IMR-90 (cell line): ENCODE measurements at regions not wholly inside any gene's neighbourhood (a gene's known extent, or its start where the extent isn't known, plus 50 kb on each side); places are given as distances from the start of the nearest gene placed in this dataset.

Experiments
- ATAC-seq: fragments of 200-7000 bp; cut with Tn5 transposase; 2 replicates; pipeline ENCODE4 v1.9.1; 2020; ENCODE audit warnings: low read depth, mild to moderate bottlenecking, moderate library complexity
- BruUV-seq: library from RNA; stranded (reverse); fragments of 400-500 nt; replicated peaks from 2 replicates; lab custom pipeline; 2021; lab: Mats Ljungman, UMichigan
- CTCF ChIA-PET: fragments of 300-600 bp; formaldehyde crosslinking; extraction: SDS; loops from one replicate; lab custom pipeline; 2021; ENCODE audit warnings: antibody characterized with exemption; lab: Yijun Ruan, JAX
- POLR2A ChIA-PET: fragments of 300-600 bp; sonication (Branson Sonifier 250); formaldehyde crosslinking; loops from one replicate; lab custom pipeline; 2022; ENCODE audit warnings: antibody characterized with exemption; ENCODE audit not compliant: unreplicated experiment; lab: Charles Lee
- DNase-seq: peaks from one replicate; pipeline ENCODE4 v3.0.0; 2013
- H2AFZ ChIP-seq: replicated peaks from 2 replicates; pipeline ENCODE3; 2013; ENCODE audit warnings: low read length, mild to moderate bottlenecking; ENCODE audit not compliant: poor library complexity
- H2AK5ac ChIP-seq: 2 replicates; pipeline ENCODE4 v1.6.1; 2013; ENCODE audit warnings: low read depth, low read length, inconsistent platforms
- H2AK9ac ChIP-seq: replicated peaks from 2 replicates; pipeline ENCODE3; 2013; ENCODE audit warnings: mild to moderate bottlenecking, low read depth, low read length, moderate library complexity; ENCODE audit not compliant: poor library complexity
- H2BK120ac ChIP-seq: 2 replicates; pipeline ENCODE4 v1.6.1; 2013; ENCODE audit warnings: low read depth, low read length, inconsistent platforms
- H2BK15ac ChIP-seq: 3 replicates; pipeline ENCODE4 v1.6.1; 2013; ENCODE audit warnings: low read depth, low read length, inconsistent platforms
- H2BK20ac ChIP-seq: 2 replicates; pipeline ENCODE4 v1.6.1; 2013; ENCODE audit warnings: low read depth, mild to moderate bottlenecking, inconsistent platforms, low read length, moderate library complexity
- H2BK5ac ChIP-seq: 2 replicates; pipeline ENCODE4 v1.6.1; 2013; ENCODE audit warnings: mild to moderate bottlenecking, low read depth, low read length, inconsistent platforms; ENCODE audit not compliant: poor library complexity, severe bottlenecking
- H3K14ac ChIP-seq: replicated peaks from 2 replicates; pipeline ENCODE4 v1.6.1; 2013; ENCODE audit warnings: low read depth, low read length, inconsistent platforms
- H3K18ac ChIP-seq: 2 replicates; pipeline ENCODE4 v1.6.1; 2013; ENCODE audit warnings: low read depth, low read length, control low read depth
- H3K23ac ChIP-seq: 2 replicates; pipeline ENCODE4 v1.6.1; 2013; ENCODE audit warnings: low read depth, low read length, inconsistent platforms
- H3K27ac ChIP-seq: 2 replicates; pipeline ENCODE4 v1.5.1; 2013; ENCODE audit warnings: mild to moderate bottlenecking, control low read depth, low read length; ENCODE audit not compliant: insufficient read depth
- H3K27me3 ChIP-seq: 2 replicates; pipeline ENCODE4 v1.6.1; 2013; ENCODE audit warnings: low read length; ENCODE audit not compliant: control insufficient read depth, insufficient read depth
- H3K36me3 ChIP-seq: 2 replicates; pipeline ENCODE4 v1.6.1; 2013; ENCODE audit warnings: low read length, mixed read lengths; ENCODE audit not compliant: control insufficient read depth, insufficient read depth
- H3K4ac ChIP-seq: 2 replicates; pipeline ENCODE4 v1.6.1; 2013; ENCODE audit warnings: low read depth, low read length, inconsistent platforms
- H3K4me1 ChIP-seq: 2 replicates; pipeline ENCODE4 v1.6.1; 2013; ENCODE audit warnings: low read length, mixed read lengths; ENCODE audit not compliant: control insufficient read depth, insufficient read depth
- H3K4me2 ChIP-seq: 2 replicates; pipeline ENCODE4 v1.6.1; 2013; ENCODE audit warnings: low read depth, mild to moderate bottlenecking, control low read depth, low read length, moderate library complexity
- H3K4me3 ChIP-seq: 2 replicates; pipeline ENCODE4 v1.5.1; 2013; ENCODE audit warnings: low read depth, mild to moderate bottlenecking, control low read depth, low read length, moderate library complexity; ENCODE audit not compliant: insufficient read depth
- H3K56ac ChIP-seq: 2 replicates; pipeline ENCODE4 v1.6.1; 2013; ENCODE audit warnings: low read length, inconsistent platforms; ENCODE audit not compliant: insufficient read depth; ENCODE audit errors: extremely low read depth
- H3K79me1 ChIP-seq, 2 experiments: 2 replicates each; pipeline ENCODE4 v1.6.1; 2013; ENCODE audit warnings: low read length in 2 of 2, inconsistent platforms in 1 of 2, low read depth in 1 of 2
- H3K9ac ChIP-seq: 2 replicates; pipeline ENCODE4 v1.6.1; 2013; ENCODE audit warnings: low read depth, low read length, control low read depth
- H3K9me1 ChIP-seq: 2 replicates; pipeline ENCODE4 v1.6.1; 2013; ENCODE audit warnings: low read length, inconsistent platforms; ENCODE audit not compliant: insufficient read depth
- H3K9me3 ChIP-seq: 2 replicates; pipeline ENCODE4 v1.6.1; 2013; ENCODE audit warnings: low read length; ENCODE audit not compliant: control insufficient read depth, insufficient read depth
- H4K20me1 ChIP-seq: 2 replicates; pipeline ENCODE4 v1.6.1; 2013; ENCODE audit warnings: low read length, inconsistent platforms; ENCODE audit not compliant: insufficient read depth
- H4K5ac ChIP-seq: 2 replicates; pipeline ENCODE4 v1.6.1; 2013; ENCODE audit warnings: mild to moderate bottlenecking, low read depth, low read length, control low read depth
- H4K8ac ChIP-seq, 2 experiments: 2 replicates each; pipeline ENCODE4 v1.6.1; 2013; ENCODE audit warnings: low read depth in 2 of 2, low read length in 2 of 2, control low read depth in 1 of 2, inconsistent platforms in 1 of 2
- H4K91ac ChIP-seq: 2 replicates; pipeline ENCODE4 v1.6.1; 2013; ENCODE audit warnings: low read depth, low read length, inconsistent platforms; ENCODE audit not compliant: insufficient read depth
- BHLHE40 ChIP-seq: fragments of 150-350 bp; IDR thresholded peaks from 2 replicates; pipeline ENCODE4 v1.6.1; 2016; ENCODE audit warnings: mild to moderate bottlenecking, low read depth, low read length
- MAFK ChIP-seq: IDR thresholded peaks from 2 replicates; pipeline ENCODE4 v1.6.1; 2012; ENCODE audit warnings: low read depth, low read length, improper control_type of control experiment
- WGBS, 2 experiments: methylation state at CpG; one replicate each; pipeline versions ENCODE4 v1.1.5 to v1.1.7; 2013; ENCODE audit warnings: missing lambda C conversion rate in 2 of 2; ENCODE audit not compliant: insufficient read length in 1 of 2; ENCODE audit errors: extremely low coverage in 2 of 2; 5-methylcytosine and 5-hydroxymethylcytosine counted together
- dilution Hi-C: fragments of 300-500 bp; cut with HindIII; formaldehyde crosslinking; loops from one replicate; pipeline ENCODE4 v1.14.3; 2018; ENCODE audit warnings: low sequenced_read_pairs; ENCODE audit not compliant: unreplicated experiment
- in situ Hi-C: fragments of 300-500 bp; cut with MboI; formaldehyde crosslinking; loops from 3 replicates; pipeline ENCODE4 v1.14.3; 2019; ENCODE audit warnings: low sequenced_read_pairs, inconsistent platforms, mixed read lengths
- intact Hi-C: fragments of 100-400 bp; cut with micrococcal nuclease; formaldehyde crosslinking; loops from 2 replicates; pipeline ENCODE4 v1.10.0; 2022

GRCh38 chr4:93982255-93982654, 153.7 kb downstream of the ATOH1 start:
- in situ Hi-C loops (no loop called here), dilution Hi-C loops (no loop called here), intact Hi-C loops (no loop called here)
- Histone ChIP-seq H2BK20ac (no peak overlapping the region), H3K56ac (no peak overlapping the region), H4K5ac (no peak overlapping the region), H2AK9ac (no peak overlapping the region), H3K9me1 (no peaks in the 10 kb centered on the region), H4K8ac (no peak overlapping the region), H3K4me1 (no peaks in the 10 kb centered on the region), H3K36me3 (no peaks in the 10 kb centered on the region), H2AK5ac (no peak overlapping the region), H3K9me3 (no peaks in the 10 kb centered on the region), H2BK5ac (no peak overlapping the region), H3K14ac (no peak overlapping the region), H3K79me1 (no peaks in the 10 kb centered on the region), H2AFZ (no peak overlapping the region), H3K23ac (no peak overlapping the region), H4K20me1 (no peaks in the 10 kb centered on the region), H2BK15ac (no peak overlapping the region), H3K18ac (no peak overlapping the region), H2BK120ac (no peak overlapping the region), H3K4ac (no peak overlapping the region), H3K4me3 (no peak overlapping the region), H3K27me3 (no peaks in the 10 kb centered on the region), H3K9ac (no peak overlapping the region), H4K91ac (no peak overlapping the region), H3K4me2 (no peak overlapping the region), H3K27ac (no peak overlapping the region)
- DNase-seq (no peak), ATAC-seq (no peak)
- TF ChIP-seq MAFK: no peak
- TF ChIP-seq BHLHE40: no peak
- no CpG with 5 or more reads among the region's 1 CpG for WGBS, 2 experiments
- BruUV-seq: no TSS peak
- ChIA-PET CTCF (interaction anchor here (0.6 kb wide), 2 partner anchors 14 to 51 kb away, joined by 3 read pairs; no protein-coding TSS in a partner anchor), POLR2A (no interaction called here)
